Neural progenitor cell (in vitro differentiated cells): ENCODE measurements at regions not wholly inside any gene's neighbourhood (a gene's known extent, or its start where the extent isn't known, plus 50 kb on each side); places are given as distances from the start of the nearest gene placed in this dataset.

Experiments
- EZH2phosphoT487 ChIP-seq: fragments of 200-600 bp; sonication (generic); IDR thresholded peaks from 2 replicates; pipeline ENCODE4 v1.6.1; 2017; ENCODE audit warnings: antibody characterized with exemption
- TF ChIP-seq, protein P1 (sequence below): fragments of 200-600 bp; sonication (generic); IDR thresholded peaks from 2 replicates; pipeline ENCODE4 v1.5.1; 2017; ENCODE audit warnings: antibody characterized with exemption, mild to moderate bottlenecking

DNA sequence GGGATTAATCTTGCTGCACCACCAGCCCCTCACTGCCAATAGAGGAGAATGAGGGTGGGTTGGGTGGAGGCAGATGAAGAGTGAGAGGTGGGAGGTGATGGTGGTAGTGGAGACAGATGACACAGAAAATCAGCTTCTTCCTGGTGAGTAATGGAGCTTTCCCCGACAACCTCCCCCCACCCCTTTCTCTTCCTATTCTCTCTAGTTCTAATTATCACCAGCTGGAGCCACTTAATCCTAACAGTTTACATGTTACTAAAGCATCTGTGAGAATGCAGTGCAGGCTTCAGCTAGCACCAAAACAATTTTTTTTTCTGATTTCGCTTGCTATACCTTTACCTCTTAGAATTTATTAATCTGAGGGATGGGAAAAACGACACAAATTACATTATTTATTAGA, 116.1 kb upstream of the DNAJC19 start:
- TF ChIP-seq, protein P1, sequence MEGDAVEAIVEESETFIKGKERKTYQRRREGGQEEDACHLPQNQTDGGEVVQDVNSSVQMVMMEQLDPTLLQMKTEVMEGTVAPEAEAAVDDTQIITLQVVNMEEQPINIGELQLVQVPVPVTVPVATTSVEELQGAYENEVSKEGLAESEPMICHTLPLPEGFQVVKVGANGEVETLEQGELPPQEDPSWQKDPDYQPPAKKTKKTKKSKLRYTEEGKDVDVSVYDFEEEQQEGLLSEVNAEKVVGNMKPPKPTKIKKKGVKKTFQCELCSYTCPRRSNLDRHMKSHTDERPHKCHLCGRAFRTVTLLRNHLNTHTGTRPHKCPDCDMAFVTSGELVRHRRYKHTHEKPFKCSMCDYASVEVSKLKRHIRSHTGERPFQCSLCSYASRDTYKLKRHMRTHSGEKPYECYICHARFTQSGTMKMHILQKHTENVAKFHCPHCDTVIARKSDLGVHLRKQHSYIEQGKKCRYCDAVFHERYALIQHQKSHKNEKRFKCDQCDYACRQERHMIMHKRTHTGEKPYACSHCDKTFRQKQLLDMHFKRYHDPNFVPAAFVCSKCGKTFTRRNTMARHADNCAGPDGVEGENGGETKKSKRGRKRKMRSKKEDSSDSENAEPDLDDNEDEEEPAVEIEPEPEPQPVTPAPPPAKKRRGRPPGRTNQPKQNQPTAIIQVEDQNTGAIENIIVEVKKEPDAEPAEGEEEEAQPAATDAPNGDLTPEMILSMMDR = no peak
- no peak for TF ChIP-seq EZH2phosphoT487
